CD14-positive monocyte (primary cell): ENCODE measurements at regions not wholly inside any gene's neighbourhood (a gene's known extent, or its start where the extent isn't known, plus 50 kb on each side); places are given as distances from the start of the nearest gene placed in this dataset.

Experiments
- DNase-seq, 3 donors: peaks; one replicate each; pipeline ENCODE4 v3.0.0-alpha.2; 2011 to 2022
- H2AFZ ChIP-seq: 2 replicates; pipeline ENCODE4 v1.6.0; 2012; ENCODE audit warnings: mild to moderate bottlenecking, low read depth, low read length, inconsistent platforms; ENCODE audit not compliant: insufficient read depth, poor library complexity, severe bottlenecking
- H3K27ac ChIP-seq, 2 donors: 1 replicate in 1 of 2; 2 replicates in 1 of 2; pipeline ENCODE4 v1.5.1; 2012 to 2013; ENCODE audit warnings: low read length in 2 of 2, control low read depth in 1 of 2, inconsistent platforms in 1 of 2, low read depth in 1 of 2, mild to moderate bottlenecking in 1 of 2
- H3K27me3 ChIP-seq, 2 donors: one replicate each; pipeline versions ENCODE4 v1.6.0 to v1.6.1; 2011 to 2013; ENCODE audit warnings: low read length in 2 of 2; ENCODE audit not compliant: control insufficient read depth in 2 of 2, insufficient read depth in 2 of 2
- H3K36me3 ChIP-seq, 2 donors: replicated peaks in 1 of 2; 1 replicate in 1 of 2; 2 replicates in 1 of 2; pipeline versions ENCODE4 v1.5.1 to v1.6.1; 2012 to 2013; ENCODE audit warnings: low read length in 2 of 2, control low read depth in 1 of 2, inconsistent platforms in 1 of 2, mild to moderate bottlenecking in 1 of 2; ENCODE audit not compliant: insufficient read depth in 2 of 2, control insufficient read depth in 1 of 2
- H3K4me1 ChIP-seq, 2 donors: 1 replicate in 1 of 2; 2 replicates in 1 of 2; pipeline versions ENCODE4 v1.5.1 to v1.6.1; 2012 to 2013; ENCODE audit warnings: low read length in 2 of 2, control low read depth in 1 of 2, inconsistent platforms in 1 of 2, mild to moderate bottlenecking in 1 of 2, moderate library complexity in 1 of 2; ENCODE audit not compliant: insufficient read depth in 2 of 2, control insufficient read depth in 1 of 2
- H3K4me2 ChIP-seq: replicated peaks from 2 replicates; pipeline ENCODE3; 2012; ENCODE audit warnings: low read length, moderate library complexity, mild to moderate bottlenecking; ENCODE audit not compliant: poor library complexity, severe bottlenecking; ENCODE audit errors: extremely low read depth
- H3K4me3 ChIP-seq, 3 experiments: fragments of 200-600 bp in 1 of 3; sonication (generic) in 1 of 3; replicated peaks in 1 of 3; 1 replicate in 2 of 3; 2 replicates in 1 of 3; pipeline ENCODE4 v1.5.1; 2011 to 2013; ENCODE audit warnings: low read length in 3 of 3, mild to moderate bottlenecking in 3 of 3, control low read depth in 2 of 3, low read depth in 2 of 3, inconsistent platforms in 1 of 3, moderate library complexity in 1 of 3
- H3K79me2 ChIP-seq: 2 replicates; pipeline ENCODE4 v1.6.0; 2012; ENCODE audit warnings: mild to moderate bottlenecking, control low read depth, inconsistent platforms, low read length, moderate library complexity; ENCODE audit not compliant: insufficient read depth
- H3K9ac ChIP-seq: 2 replicates; pipeline ENCODE4 v1.6.0; 2017; ENCODE audit warnings: low read length, mild to moderate bottlenecking; ENCODE audit not compliant: insufficient read depth, poor library complexity, severe bottlenecking
- H3K9me3 ChIP-seq, 2 donors: replicated peaks in 1 of 2; 1 replicate in 1 of 2; 2 replicates in 1 of 2; pipeline versions ENCODE4 v1.5.1 to v1.6.1; 2012 to 2013; ENCODE audit warnings: low read length in 2 of 2, control low read depth in 1 of 2; ENCODE audit not compliant: control insufficient read depth in 1 of 2, insufficient read depth in 1 of 2
- H4K20me1 ChIP-seq: 2 replicates; pipeline ENCODE4 v1.6.0; 2012; ENCODE audit warnings: mild to moderate bottlenecking, low read length, control low read depth, moderate library complexity; ENCODE audit not compliant: insufficient read depth
- H3K27ac Mint-ChIP-seq, 7 donors: one replicate each; pipeline ENCODE4 v1.8.0; 2020; ENCODE audit warnings: mild to moderate bottlenecking in 7 of 7, mixed read lengths in 7 of 7, moderate library complexity in 6 of 7, inconsistent platforms in 2 of 7
- H3K27me3 Mint-ChIP-seq, 3 donors: one replicate each; pipeline ENCODE4 v1.8.0; 2021 to 2022; ENCODE audit warnings: low read depth in 3 of 3, mild to moderate bottlenecking in 3 of 3, mixed read lengths in 3 of 3, moderate library complexity in 3 of 3, inconsistent platforms in 1 of 3
- H3K36me3 Mint-ChIP-seq, 2 donors: one replicate each; pipeline ENCODE4 v1.8.0; 2020; ENCODE audit warnings: mixed read lengths in 2 of 2, inconsistent platforms in 1 of 2, mild to moderate bottlenecking in 1 of 2
- H3K4me1 Mint-ChIP-seq: one replicate; pipeline ENCODE4 v1.8.0; 2020; ENCODE audit warnings: mild to moderate bottlenecking, mixed read lengths
- H3K4me3 Mint-ChIP-seq, 2 donors: one replicate each; pipeline ENCODE4 v1.8.0; 2020; ENCODE audit warnings: mild to moderate bottlenecking in 2 of 2, mixed read lengths in 2 of 2, moderate library complexity in 1 of 2
- H3K9me3 Mint-ChIP-seq, 7 donors: one replicate each; pipeline ENCODE4 v1.8.0; 2020 to 2022; ENCODE audit warnings: mixed read lengths in 7 of 7, mild to moderate bottlenecking in 6 of 7, moderate library complexity in 6 of 7, inconsistent platforms in 2 of 7
- CTCF ChIP-seq: fragments of 200-600 bp; IDR thresholded peaks from one replicate; pipeline ENCODE4 v1.8.0; 2022; ENCODE audit warnings: antibody characterized with exemption, mild to moderate bottlenecking
- WGBS: methylation state at CpG from one replicate; pipeline ENCODE4 v1.1.5; 2013; ENCODE audit warnings: missing lambda C conversion rate; ENCODE audit not compliant: insufficient coverage; 5-methylcytosine and 5-hydroxymethylcytosine counted together
- intact Hi-C, 2 donors: fragments of 100-400 bp; cut with micrococcal nuclease; formaldehyde crosslinking; loops; one replicate each; pipeline versions ENCODE4 v1.15.0 to v1.15.1; 2023

- Mint-ChIP-seq H3K27ac (no peak overlapping the region), H3K4me1 (no peaks in the 10 kb centered on the region), H3K36me3 (no peaks in the 10 kb centered on the region), H3K4me3 (no peak overlapping the region), H3K9me3 (peaks cover 0 to 6% (median 3%) of the 10 kb centered on the region in 7 donors), H3K27me3 (no peaks in the 10 kb centered on the region)
- Histone ChIP-seq H3K9me3 (no peaks in the 10 kb centered on the region), H3K4me3 (no peak overlapping the region), H3K9ac (no peak overlapping the region), H4K20me1 (no peaks in the 10 kb centered on the region), H3K4me2 (no peak overlapping the region), H3K79me2 (no peaks in the 10 kb centered on the region), H3K27me3 (no peaks in the 10 kb centered on the region), H3K27ac (no peak overlapping the region), H3K36me3 (no peaks in the 10 kb centered on the region), H3K4me1 (no peaks in the 10 kb centered on the region), H2AFZ (no peak overlapping the region)
- DNase-seq, result no peak
- no CpG with 5 or more reads among the region's 2 CpGs for WGBS
- intact Hi-C loops, result no loop called here
- TF ChIP-seq CTCF, result no peak
Measured at GRCh38 chr15:37206690-37207089, 106.3 kb upstream of the MEIS2 start.

DNA sequence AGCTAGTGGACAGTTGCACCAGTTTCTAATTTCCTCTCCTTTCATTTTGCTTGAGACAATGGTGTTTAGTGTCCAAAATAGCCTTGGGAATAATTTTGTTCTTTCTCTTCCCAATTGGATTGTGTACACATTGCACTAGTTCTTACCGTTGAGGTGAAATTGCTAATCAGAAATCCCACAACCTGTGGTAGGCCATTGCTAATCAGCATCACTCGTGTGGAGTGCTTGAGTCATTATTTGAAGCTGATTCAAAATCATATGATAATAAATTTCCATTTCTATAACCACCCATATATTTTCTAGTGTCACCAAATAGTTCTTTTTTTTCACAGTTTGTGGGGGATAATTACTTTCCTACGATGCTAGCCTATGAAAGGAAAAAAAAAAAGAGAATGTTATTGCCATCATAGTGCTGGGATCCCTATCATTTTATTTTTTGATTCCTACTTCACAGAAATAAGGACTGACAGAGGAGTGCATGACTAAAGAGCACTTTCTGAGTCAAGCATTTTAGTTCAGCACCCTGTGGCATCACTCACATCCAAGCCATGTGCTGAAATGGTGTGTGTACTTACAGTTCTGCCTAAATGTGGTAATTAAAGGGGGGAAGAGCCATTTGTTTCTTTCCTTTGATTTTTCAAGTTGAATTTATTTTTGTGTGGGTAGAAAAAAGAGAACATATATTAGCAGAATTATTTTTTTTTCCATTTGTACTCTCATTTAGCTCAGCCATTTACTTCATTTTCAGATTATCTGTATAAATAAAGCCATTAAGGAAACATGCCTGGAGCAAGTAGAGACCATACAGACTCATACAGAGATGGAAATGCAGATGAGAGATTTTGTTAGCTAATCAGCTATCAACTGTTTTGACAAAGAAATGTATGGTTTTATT is 108.0 kb upstream of the MEIS2 start:
- H3K4me3 ChIP-seq, result no peak overlapping the region
- no peaks in the 10 kb centered on the region for H3K36me3 ChIP-seq
- TF ChIP-seq CTCF, result no peak
- H3K9me3 ChIP-seq, result no peaks in the 10 kb centered on the region
- H3K36me3 Mint-ChIP-seq, result no peaks in the 10 kb centered on the region
- no peaks in the 10 kb centered on the region for H3K79me2 ChIP-seq
- no peaks in the 10 kb centered on the region for H3K4me1 ChIP-seq
- no peak overlapping the region for H3K27ac ChIP-seq
- no peak overlapping the region for H3K9ac ChIP-seq
- no peaks in the 10 kb centered on the region for H3K27me3 Mint-ChIP-seq
- H3K27ac Mint-ChIP-seq, result no peak overlapping the region
- intact Hi-C loops, result no loop called here
- no peaks in the 10 kb centered on the region for H3K27me3 ChIP-seq
- no peaks in the 10 kb centered on the region for H3K4me1 Mint-ChIP-seq
- H2AFZ ChIP-seq, result no peak overlapping the region
- DNase-seq, result no peak
- no peak overlapping the region for H3K4me2 ChIP-seq
- H3K4me3 Mint-ChIP-seq, result no peak overlapping the region
- H3K9me3 Mint-ChIP-seq, result peaks cover 0 to 8% (median 3%) of the 10 kb centered on the region in 7 donors
- H4K20me1 ChIP-seq, result no peaks in the 10 kb centered on the region
- no CpG with 5 or more reads among the region's 3 CpGs for WGBS
